HG03103 (cell line): ENCODE measurements at regions not wholly inside any gene's neighbourhood (a gene's known extent, or its start where the extent isn't known, plus 50 kb on each side); places are given as distances from the start of the nearest gene placed in this dataset.

Source experiments
- ATAC-seq: cut with Tn5 transposase; IDR thresholded peaks from one replicate; pipeline ENCODE4 v1.9.1; 2021; ENCODE audit warnings: low read depth; ENCODE audit not compliant: unreplicated experiment

GRCh38 chr13:89899302-89900103, 1448.0 kb upstream of the MIR17HG start:
- no peak for ATAC-seq

GRCh38 chr13:89900104-89900765, 1447.3 kb upstream of the MIR17HG start:
- ATAC-seq, result no peak

GRCh38 chr13:89902223-89902622, 1445.3 kb upstream of the MIR17HG start:
- no peak for ATAC-seq

GRCh38 chr13:89903115-89903514, 1444.4 kb upstream of the MIR17HG start:
- ATAC-seq, result no peak

- no peak for ATAC-seq
These were observed 1437.3 kb upstream of the MIR17HG start for GRCh38 chr13:89910166-89910565.

- ATAC-seq, result no peak
These were observed 1430.9 kb upstream of the MIR17HG start for GRCh38 chr13:89916551-89916950.

- ATAC-seq, result no peak
These were observed 1427.0 kb upstream of the MIR17HG start for GRCh38 chr13:89920461-89920860.

GRCh38 chr13:89923052-89923451, 1424.4 kb upstream of the MIR17HG start:
- no peak for ATAC-seq

GRCh38 chr13:89923736-89924135, 1423.8 kb upstream of the MIR17HG start:
- no peak for ATAC-seq

GRCh38 chr13:89925107-89925506, 1422.4 kb upstream of the MIR17HG start:
- no peak for ATAC-seq

GRCh38 chr13:89930861-89931260, 1416.6 kb upstream of the MIR17HG start:
- no peak for ATAC-seq

- no peak for ATAC-seq
These were observed 1414.6 kb upstream of the MIR17HG start for GRCh38 chr13:89932902-89933301.

GRCh38 chr13:89936256-89936655, 1411.2 kb upstream of the MIR17HG start:
- ATAC-seq, result no peak

GRCh38 chr13:89937420-89937819, 1410.1 kb upstream of the MIR17HG start:
- ATAC-seq, result no peak

GRCh38 chr13:89940383-89940782, 1407.1 kb upstream of the MIR17HG start:
- ATAC-seq, result no peak

GRCh38 chr13:89943139-89943538, 1404.3 kb upstream of the MIR17HG start:
- no peak for ATAC-seq

GRCh38 chr13:89950225-89950624, 1397.3 kb upstream of the MIR17HG start:
- ATAC-seq, result no peak

GRCh38 chr13:89951341-89951740, 1396.1 kb upstream of the MIR17HG start:
- ATAC-seq, result no peak

- no peak for ATAC-seq
These were observed 1393.9 kb upstream of the MIR17HG start for GRCh38 chr13:89953581-89953980.

GRCh38 chr13:89955773-89956172, 1391.7 kb upstream of the MIR17HG start:
- ATAC-seq, result no peak

- ATAC-seq, result no peak
These were observed 1388.4 kb upstream of the MIR17HG start for GRCh38 chr13:89959074-89959473.

GRCh38 chr13:89965252-89965651, 1382.2 kb upstream of the MIR17HG start:
- ATAC-seq, result no peak
